Mucosa of gallbladder (tissue), 1 donor: ENCODE measurements at regions not wholly inside any gene's neighbourhood (a gene's known extent, or its start where the extent isn't known, plus 50 kb on each side); places are given as distances from the start of the nearest gene placed in this dataset.
A peak's percentile ranks its signal among the peaks of the same experiment; 100 is the strongest.

ENCODE experiments used
- DNase-seq: peaks from one replicate; pipeline ENCODE4 v3.0.0-alpha.2; 2020; ENCODE audit warnings: low spot score
- donor health status: DM: no; HTN: no; CAD: no.

DNA sequence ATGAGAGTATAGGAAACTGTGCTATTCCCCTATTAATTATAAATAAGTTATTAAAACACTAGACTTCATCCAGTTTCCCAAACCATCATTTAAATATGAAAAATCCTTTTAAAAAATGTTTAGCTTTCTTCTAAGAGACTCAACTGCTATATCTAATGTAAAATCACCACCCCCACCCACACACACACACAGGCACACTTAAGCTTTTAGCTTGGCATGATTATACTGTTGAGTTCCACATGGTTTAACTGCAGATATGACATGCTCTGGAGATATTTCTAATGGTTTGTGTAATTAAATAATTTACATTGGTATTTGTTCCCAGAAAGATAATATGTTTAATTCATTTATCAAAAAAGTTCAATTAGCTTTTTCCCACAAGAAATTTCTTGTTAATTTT is 1700.1 kb upstream of the SLC10A2 start:
- DNase-seq, result no peak

DNA sequence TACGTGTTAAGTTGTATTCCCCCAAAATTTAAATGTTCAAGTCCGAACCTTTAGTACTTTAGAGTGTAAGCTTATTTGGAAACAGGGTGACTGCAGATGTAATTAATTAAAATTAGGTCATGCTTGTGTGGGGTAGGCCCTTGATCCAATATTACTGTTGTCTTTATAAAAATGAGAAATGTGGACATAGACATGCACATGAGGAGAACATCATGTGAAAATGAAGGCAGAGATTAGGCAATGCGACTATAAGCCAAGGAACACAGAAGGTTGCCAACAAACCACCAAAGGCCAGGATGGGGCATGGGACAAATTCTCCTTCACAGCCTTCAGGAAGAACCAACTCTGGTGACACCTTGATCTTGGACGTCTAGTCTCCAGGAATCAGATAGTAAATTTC is 1698.4 kb upstream of the SLC10A2 start:
- no peak for DNase-seq

DNA sequence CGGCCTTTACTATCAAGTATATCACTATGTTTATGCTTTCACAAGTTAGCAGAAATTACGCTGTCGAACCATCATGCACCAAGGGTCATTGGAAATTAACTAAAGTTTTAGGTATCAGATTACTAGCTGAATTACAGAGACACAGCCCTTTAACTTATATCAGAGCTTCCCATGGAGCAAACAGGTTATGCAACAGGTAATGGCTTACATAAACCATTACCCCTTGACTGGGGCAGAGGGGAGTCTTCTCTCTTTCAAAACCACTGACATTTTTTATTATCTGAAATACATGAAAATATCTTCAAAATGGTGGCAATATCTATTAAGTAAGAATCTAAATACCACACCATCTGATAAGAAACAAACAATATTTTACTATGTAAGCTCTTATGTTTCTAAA is 1692.9 kb upstream of the SLC10A2 start:
- no peak for DNase-seq

DNA sequence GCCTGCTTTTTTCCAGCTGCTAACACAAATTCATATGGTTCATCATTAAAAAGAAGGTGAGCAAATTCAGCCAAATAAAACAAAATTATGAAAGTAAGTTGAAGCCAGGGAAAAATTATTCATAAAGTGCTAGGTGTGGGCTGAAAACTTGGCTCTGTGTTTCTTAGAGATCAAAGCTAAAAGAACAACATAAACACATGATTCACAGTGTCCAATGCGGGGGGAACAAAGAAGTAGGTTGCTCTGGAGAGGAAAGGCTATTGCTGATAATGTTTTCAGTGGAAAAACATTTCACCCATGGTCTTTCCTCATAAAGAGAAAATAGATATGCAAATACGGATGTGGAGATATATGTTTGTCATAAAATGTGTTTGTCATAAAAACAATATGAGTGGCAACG is 1691.5 kb upstream of the SLC10A2 start:
- DNase-seq, result no peak

DNA sequence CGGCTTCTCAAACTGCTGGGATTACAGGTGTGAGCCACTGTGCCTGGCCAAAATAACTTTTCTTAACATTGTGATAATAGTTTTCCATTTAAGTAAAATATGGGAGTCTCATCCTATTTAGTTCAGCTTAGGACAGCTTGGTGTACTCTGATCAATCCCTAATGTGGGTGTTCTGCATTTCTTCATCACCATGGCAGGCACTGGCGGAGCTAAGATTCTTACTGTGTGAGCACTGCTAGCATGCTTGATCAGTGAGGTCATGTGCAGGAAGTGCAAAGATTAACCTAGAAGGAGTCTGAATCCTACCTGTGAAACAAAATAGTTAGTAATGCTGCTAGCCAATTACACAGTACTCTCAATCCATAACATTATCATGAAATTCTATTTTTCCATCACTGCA is 1684.2 kb upstream of the SLC10A2 start:
- DNase-seq, result peak; percentile 26

DNA sequence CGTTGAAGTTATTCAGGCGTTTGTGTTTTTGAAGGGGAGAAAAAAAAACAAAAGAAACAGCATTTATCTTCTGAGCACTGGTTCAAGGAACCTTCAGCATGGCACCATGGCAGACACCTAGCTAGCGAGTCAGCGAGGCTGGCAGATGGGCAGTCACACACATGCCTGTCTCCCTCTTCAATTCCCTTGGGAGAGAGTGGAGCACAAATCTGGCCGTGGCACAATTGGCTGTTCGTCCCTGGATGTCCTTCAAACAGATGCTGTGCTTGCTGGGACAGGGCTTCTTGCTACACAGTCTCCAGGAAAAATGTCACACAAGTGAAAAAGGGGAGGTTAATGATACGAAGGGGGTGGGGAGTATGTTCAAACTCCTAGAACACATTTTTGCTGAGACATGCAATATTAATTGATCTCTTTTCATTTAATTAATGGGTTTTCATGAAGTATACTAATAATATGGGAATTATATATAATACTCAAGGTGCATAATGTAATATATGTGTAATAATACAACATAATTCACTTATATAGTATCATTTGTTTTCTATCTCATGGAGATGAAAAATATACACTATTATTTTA is 1674.5 kb upstream of the SLC10A2 start:
- no peak for DNase-seq

DNA sequence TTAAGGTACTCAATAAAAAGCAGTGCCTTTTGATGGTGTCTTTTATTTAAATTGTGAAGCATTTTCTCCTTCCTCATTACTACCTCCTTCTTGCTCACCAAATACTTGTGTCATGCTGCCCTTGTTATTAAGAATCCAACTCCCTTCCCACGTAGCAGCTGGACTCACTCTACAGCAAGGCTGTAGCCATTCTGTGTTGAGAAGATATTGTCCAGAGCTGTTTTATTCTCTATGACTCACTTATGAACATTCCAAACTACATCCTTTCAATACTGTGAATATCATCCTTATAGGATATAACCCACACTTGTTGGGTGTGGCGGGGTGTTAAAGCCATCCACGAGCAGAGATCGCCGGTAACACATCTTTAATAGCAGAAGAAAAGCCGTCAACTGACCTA is 1671.5 kb upstream of the SLC10A2 start:
- no peak for DNase-seq

DNA sequence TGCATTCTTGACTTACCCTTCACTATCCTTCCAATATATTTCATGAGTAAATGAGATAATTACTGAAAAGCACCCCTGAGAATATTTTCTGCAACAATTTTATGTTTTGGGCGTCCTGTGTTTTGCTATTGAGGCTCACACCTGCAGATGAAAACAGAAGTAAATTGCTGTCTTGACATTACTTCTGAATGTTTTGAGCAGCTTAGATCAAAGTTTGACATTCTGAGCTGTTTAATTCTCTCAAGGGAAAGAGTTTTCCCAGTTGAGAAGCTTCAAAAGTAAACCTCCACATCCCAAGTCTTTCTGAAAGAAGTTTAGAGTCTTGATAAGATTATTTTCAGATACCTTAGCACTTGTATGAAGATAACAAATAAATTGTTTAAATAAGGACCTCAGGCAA is 1667.2 kb upstream of the SLC10A2 start:
- no peak for DNase-seq

DNA sequence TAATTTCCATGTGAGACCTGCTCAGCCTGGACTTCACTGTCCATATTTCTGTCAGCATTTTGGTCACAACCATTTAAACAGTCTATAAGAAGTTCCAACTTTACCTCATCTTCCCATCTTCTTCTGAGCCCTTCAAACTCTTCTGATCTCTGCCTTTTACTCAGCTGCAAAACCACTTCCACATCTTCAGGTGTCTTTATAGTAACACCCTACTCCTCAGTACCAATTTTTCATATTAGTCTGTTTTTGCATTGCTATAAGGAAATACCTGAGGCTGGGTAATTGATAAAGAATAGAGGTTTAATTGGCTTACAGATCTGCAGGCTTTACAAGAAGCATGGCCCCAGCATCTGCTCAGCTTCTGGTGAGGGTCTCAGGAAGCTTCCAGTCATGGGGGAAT is 1648.9 kb upstream of the SLC10A2 start:
- DNase-seq, result no peak

DNA sequence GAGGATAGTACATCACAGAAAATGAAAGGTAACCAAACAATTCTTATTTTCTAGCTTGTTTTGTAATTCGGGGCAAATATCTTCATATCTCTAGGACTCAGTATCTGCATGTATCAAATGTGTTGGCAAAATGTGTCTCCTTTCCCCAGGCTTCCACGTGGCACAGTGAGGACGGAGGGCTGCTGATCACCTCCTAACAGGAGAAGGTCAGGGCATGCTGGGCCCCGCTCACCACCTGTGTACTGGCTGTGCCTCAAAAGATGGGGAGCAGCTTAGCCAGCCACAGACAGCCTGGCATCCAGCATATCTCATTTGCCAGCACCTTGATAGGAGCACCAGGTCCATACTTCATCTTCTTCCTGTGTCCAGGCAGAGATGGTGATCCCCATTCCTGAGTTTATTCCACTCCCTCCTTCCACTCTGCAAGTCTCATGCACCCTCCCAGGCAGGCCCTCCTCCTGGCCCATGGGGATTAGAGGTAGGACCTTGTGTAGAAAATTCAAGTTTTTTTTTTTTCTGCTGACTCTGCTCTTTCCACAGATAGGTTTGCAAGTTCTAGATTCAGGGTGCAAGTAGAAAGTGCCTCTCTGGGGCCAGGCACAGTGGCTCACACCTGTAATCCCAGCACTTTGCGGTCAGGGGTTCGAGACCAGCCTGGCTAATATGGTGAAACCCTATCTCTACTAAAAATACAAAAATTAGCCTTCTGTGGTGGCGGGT is 1639.0 kb upstream of the SLC10A2 start:
- DNase-seq, result no peak

DNA sequence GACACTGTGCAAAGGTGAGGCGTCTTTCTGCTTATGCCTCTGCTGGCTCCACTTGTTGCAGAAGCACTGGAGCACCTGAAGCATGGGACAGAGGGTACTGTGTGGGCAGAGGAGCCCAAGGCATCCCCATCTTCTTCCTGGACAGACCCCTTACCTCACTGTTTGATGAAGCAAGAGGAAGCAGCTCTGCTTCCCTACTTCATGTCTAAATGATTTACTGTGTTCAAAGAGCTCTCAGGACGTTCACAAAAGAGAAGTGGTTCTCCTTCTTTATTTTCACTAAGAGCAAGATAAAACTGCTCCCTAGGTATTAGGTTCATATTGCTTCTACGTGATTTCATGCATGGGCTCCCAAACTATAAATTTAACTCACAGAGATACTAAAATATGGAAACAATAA is 1635.4 kb upstream of the SLC10A2 start:
- DNase-seq, result no peak

DNA sequence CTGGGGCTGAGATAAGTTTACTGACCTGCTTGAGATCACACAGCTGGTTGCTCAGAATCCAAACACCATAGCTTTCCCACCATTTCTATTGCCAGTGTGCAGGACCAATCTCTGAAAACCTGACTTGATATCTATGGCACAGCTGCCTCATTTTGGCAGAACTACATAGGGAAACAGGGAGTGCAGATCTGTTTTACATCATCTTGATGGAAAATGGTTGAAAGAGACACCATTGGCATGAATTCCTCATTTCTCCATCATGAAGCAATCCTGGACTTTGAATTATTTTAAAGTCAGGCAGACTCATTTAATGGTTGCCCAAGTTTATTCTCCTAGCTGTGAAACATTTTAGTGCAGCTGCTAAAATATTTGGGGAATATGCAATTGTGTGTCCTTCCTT is 1628.2 kb upstream of the SLC10A2 start:
- no peak for DNase-seq

DNA sequence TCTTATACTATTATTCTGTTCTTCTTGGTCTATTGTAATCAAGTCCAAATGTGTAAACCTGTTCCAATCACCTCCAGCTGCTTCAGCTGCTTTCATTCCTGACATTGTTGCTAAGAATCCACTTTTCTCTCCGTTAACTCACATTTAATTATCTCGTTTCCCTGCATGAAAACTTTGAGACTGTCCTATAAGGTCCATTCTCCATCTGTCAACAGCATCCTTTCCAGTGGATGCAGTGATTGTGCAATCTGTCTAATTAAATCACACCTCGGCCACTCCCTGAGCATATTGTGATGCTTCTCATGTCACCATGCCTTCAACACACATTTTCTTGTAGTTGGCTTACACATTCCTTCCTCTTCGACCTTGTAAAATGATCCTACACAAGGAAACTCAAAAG is 1626.9 kb upstream of the SLC10A2 start:
- no peak for DNase-seq

DNA sequence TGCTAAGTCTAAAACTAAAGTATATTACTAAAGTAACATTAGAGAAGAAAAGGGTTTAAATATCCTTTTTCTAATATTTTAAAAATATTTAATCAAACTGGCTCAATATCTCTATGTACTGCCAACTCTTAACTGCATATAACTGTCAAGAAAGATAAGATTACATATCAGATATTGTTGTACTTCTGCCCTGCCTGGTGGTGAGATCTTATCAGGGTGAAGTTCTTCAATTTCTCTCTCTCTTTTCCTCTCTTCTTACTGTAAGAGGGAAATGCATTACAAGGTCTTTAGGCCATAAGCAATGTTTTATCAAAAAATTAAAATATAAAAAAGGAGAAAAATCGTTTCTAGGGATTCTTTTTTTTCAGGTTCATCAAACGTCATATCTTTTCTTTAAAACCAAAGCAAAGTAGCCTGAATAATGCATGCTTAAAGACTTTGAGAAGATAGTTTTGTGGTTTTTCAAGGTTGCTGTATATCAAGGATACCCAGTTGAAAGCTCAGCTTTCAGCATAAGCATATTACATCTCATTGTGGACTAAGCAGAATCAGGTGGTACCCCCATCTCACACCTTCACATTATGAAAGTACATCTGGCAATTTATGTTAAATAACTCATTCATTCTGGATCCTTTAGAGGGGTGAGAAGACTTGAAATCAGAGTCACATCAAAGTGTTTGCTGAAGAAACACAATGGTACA is 1625.7 kb upstream of the SLC10A2 start:
- DNase-seq, result no peak

DNA sequence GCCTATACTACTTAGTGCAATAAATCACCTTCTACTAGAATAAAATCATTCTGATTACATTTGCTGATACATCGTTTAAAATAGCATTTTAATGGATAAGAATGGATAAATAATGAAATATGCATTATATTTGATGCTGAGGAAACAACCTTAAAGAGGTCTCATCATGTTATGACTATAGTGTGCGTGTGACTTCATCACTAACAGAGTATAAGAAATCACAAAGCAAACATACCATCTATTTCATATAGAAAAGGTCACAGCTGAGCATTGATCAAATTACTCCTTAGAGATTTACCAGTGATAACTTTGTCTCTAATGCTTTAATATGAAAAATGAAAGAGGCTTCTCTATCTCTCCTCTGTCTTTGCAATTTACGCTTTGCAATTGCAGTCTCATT is 1620.3 kb upstream of the SLC10A2 start:
- no peak for DNase-seq

DNA sequence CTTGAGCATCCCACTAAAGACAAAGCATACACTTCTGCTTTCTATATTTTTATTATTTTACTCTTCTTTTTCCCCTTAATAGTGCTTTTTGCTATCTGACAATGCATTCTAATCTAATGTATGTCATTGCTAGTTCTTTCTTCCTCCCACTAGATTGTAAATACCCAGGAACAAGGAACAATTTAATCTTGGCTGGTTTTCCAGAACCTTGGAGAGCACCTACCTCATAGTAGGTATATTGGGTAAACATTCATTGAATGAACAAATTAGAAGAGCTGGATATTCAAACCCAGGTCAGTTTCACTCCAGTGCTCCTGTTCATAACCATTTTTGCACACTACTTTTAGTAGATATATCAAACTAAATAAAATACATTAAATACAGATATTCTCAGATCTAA is 1617.6 kb upstream of the SLC10A2 start:
- no peak for DNase-seq

DNA sequence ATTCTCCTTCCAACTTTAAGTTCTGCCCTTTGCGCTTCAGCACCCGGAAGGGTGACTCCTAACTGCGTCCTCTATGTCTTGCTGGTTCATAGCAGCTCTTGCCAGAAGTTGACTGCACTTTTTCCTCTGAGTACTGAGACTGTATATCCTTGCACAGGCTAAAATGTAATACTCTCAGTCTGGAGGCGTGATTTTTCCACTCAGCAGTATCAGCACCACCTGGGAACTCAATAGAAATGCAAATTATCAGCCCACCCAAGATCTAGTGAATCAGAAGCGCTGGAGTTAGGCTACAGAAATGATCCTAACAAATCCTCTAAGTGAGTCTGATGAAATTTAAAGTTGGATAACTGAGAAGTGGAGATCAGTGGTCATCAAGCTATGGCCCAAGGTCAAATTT is 1611.9 kb upstream of the SLC10A2 start:
- no peak for DNase-seq

DNA sequence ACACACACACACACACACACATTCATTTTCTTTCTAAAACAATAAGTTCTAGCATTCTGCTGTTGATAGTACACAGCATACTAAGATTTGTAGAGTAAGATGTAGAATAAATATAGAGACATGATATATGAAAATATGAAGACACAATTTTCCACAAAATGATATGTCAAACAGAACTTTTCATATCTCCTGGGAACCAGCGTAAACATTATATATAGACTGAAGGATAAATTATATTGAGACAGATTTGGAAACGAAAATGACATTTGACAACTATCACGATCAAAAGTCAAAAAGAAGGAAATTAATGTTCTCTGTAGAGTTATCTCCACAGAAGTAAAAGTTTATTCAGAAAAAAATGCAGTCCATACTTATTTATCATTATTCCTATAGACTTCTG is 1605.7 kb upstream of the SLC10A2 start:
- no peak for DNase-seq

DNA sequence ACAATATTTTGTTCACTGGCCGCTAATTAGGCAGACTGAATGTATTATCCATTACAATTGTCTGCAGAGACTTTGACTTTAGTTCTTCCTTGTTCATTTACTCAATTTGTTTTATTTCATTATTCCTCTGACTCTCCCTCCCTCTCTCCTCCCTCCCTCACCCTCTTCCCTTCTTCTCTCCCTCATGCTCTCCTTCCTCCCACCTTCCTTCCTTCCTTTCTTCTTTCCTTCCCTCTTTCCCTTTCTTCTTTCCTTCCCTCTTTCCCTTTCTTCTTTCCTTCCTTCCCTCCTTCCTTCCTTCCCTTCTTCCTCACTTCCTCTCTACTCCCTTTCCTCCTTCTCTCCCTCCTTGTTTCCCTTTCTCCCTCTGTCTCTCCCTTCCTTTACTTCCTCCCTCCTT is 1591.0 kb upstream of the SLC10A2 start:
- no peak for DNase-seq

DNA sequence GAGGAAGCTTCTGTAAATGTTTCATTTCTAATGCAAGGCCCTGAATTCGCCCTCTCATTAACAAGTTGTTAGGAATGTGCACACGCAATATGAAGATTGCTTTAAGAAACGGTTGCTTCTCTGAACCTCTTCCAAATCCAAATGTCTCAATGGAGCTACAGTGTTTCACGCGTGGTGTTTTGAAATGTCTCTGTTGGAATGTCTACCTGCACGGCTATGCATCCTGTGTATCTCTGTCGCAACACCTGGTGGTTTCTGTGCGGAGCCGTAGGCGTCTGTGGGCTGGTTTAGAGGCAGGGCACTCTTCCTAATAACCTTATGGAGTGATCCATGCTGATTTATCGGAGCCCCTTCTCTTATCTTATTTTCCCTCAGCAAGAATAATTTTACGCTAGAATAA is 1584.2 kb upstream of the SLC10A2 start:
- no peak for DNase-seq

DNA sequence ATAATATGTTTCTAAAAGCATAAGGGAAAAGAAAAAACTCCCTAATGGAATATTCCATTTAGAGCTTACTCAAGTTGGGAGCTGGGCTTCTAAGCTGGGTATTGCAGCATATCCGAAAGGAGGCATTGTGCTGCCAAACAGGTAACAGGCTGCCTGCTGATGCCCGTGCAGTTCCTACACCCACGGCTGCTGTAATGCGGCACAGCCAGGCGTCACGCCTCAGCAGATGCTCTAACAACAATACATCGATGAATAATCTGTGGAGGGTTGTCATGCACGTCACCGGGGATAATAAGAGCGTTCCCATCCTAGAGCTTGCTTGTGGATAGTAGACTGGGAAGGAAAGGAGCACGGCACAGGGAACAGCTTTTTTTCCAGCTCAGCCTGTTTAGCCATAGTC is 1582.1 kb upstream of the SLC10A2 start:
- DNase-seq, result no peak

DNA sequence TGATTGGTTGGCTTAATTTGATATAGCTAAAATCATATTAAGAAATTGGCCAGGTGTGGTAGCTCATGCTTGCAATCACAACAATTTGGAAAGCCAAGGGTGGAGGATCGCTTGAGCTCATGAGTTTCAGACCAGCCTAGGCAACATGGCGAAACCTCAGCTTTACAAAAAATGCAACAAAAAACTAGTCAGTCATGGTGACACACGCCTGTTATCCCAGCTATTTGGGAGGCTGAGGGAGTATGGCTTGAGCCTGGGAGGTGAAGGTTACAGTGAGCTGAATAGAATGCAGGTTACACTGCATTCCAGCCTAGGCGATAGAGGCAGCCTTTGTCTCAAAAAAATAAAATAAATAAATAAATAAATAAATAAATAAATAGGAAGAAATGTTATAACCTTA is 1579.6 kb upstream of the SLC10A2 start:
- no peak for DNase-seq

DNA sequence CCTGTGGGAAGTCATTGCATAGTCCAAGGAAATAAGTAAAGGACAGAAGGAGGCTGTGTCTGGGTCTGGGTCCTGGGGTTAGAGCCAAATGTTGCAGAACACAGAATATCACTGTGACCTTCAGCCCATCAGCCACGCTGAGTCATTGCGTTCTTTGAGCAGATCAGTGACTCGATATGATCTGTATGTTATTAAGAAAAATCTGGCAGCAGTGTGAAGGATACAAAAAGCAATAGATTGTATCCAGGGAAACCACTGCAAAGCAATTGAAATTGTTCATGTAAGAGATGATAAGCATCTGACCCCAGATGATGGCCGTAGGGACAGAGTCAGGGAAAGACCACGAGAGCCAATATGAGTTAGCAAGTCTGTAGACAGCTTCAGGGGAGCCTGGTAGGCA is 1575.1 kb upstream of the SLC10A2 start:
- no peak for DNase-seq

DNA sequence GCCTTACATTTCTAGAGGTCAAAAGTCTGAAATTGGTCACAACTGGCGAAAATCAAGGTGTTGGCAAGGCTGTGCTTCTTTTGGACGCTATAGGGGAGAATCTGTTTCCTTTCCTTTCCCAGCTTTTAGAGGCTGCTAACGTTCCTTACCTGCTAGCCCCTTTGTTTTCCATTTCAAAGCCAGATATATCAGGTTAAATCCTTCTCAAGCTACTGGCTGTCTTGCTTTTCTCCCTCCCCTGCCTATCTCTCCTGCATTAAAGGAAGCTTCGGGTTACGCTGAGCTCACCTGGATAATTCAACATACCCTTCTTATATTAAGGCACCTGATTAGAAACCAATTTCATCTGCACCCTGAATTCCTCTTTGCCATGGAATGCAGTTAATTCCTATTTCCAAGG is 1569.7 kb upstream of the SLC10A2 start:
- no peak for DNase-seq
